ENCODE measurements at regions not wholly inside any gene's neighbourhood (a gene's known extent, or its start where the extent isn't known, plus 50 kb on each side); places are given as distances from the start of the nearest gene placed in this dataset.
"Not testable (repeated sequence)": the region's sequence is repeated elsewhere in the genome, so short reads cannot be mapped to it uniquely, and the experiment has no call there.

DNA sequence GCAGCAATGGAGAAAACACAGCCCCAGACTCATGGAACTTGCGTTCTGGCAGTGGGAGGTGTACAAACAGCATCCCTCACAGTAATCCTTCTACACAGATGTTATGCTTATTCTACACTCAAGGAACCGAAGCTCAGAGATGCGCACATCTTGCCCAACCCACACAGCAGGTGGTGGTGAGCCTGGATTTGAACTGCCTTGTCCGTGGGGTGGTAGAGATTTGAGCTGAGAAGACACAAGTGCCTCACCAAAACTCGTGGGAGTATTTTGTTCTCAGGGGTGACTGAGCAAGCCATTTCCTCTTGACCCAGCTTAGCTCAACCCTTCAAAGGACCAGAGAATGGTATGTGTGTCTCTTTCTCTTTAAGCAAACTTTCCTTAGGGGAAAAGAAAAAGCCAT lies 121.8 kb downstream of the NPIPB11 start:
- H3K4me3 ChIP-seq (ENCODE audit: low read depth, low read length); in situ Hi-C loops (cut with HindIII; ENCODE audit: low sequenced_read_pairs): not testable (repeated sequence)
- peak; percentile 26 for DNase-seq (ENCODE audit: low read depth, low spot score)

DNA sequence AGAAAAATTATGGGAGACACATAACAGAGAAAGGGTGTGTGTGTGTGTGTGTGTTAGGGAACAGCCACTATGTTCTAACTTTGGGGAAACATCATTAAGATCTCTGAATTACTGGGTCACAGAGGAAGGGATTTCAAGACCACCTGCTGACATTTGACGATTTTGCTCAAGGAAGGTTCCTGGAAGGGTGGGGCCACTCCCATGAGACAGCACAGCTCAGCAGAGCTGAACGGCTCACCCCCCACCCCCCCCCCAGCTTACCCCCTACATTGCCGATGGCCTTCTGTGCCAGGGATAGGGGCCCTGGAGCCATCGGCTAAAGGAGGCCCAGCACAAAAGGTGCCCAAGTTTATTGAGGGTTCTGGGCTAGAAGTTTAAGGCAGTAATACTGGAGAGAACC lies 122.4 kb downstream of the NPIPB11 start:
- DNase-seq (ENCODE audit: low read depth, low spot score); H3K4me3 ChIP-seq (ENCODE audit: low read depth, low read length); in situ Hi-C loops (cut with HindIII; ENCODE audit: low sequenced_read_pairs): not testable (repeated sequence)

GRCh38 chr16:29278097-29278871 lies 128.2 kb downstream of the NPIPB11 start:
- DNase-seq (ENCODE audit: low read depth, low spot score); in situ Hi-C loops (cut with HindIII; ENCODE audit: low sequenced_read_pairs): not testable (repeated sequence)

GRCh38 chr16:29276446-29276845 lies 130.1 kb downstream of the NPIPB11 start:
- H3K4me3 ChIP-seq (ENCODE audit: low read depth, low read length); in situ Hi-C loops (cut with HindIII; ENCODE audit: low sequenced_read_pairs): not testable (repeated sequence)
- peak; percentile 45 for DNase-seq (ENCODE audit: low read depth, low spot score)

More at GRCh38 chr16:29278097-29278871, 128.2 kb downstream of the NPIPB11 start:
- not testable (repeated sequence) for H3K4me3 ChIP-seq (ENCODE audit: low read depth, low read length)

GRCh38 chr16:29274055-29275035 lies 132.2 kb downstream of the NPIPB11 start:
- DNase-seq (ENCODE audit: low read depth, low spot score); H3K4me3 ChIP-seq (ENCODE audit: low read depth, low read length); in situ Hi-C loops (cut with HindIII; ENCODE audit: low sequenced_read_pairs): not testable (repeated sequence)

DNA sequence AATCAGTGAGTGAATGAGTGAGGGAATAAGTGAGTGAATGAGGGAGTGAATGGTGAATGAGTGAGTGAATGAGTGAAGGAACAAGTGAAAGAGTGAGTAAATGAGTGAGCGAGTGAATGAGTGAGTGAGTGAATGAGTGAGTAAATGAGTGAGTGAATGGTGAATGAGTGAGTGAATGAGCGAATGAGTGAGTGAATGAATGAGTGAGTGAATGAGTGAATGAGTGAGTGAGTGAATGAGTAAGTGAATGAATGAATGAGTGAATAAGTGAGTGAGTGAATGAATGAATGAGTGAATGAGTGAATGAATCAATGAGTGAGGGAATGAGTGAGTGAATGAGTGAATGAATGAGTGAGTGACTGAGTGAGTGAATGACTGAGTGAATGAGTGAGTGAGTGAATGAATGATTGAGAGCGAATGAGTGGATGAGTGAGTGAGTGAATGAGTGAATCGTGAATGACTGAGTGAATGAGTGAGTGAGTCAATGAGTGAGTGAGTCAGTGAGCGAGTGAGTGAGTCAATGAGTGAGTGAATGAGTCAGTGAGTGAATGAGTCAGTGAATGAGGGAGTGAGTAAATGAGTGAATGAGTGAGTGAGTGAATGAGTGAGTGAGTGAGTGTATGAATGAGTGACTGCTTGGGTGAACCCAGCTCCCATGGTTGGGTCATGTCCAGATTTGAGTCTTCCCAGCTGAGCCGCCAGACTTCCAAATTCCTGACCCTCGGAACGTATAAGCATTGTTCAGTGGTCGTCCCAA lies 133.0 kb downstream of the NPIPB11 start:
- H3K4me3 ChIP-seq (ENCODE audit: low read depth, low read length); in situ Hi-C loops (cut with HindIII; ENCODE audit: low sequenced_read_pairs); DNase-seq (ENCODE audit: low read depth, low spot score): not testable (repeated sequence)

GRCh38 chr16:29271721-29272675 lies 134.5 kb downstream of the NPIPB11 start:
- peak; percentile 92 for DNase-seq (ENCODE audit: low read depth, low spot score)
- in situ Hi-C loops (cut with HindIII; ENCODE audit: low sequenced_read_pairs) = not testable (repeated sequence)

GRCh38 chr16:29270923-29271322 lies 135.6 kb downstream of the NPIPB11 start:
- in situ Hi-C loops (cut with HindIII; ENCODE audit: low sequenced_read_pairs); DNase-seq (ENCODE audit: low read depth, low spot score); H3K4me3 ChIP-seq (ENCODE audit: low read depth, low read length): not testable (repeated sequence)

More at GRCh38 chr16:29271721-29272675, 134.5 kb downstream of the NPIPB11 start:
- H3K4me3 ChIP-seq (ENCODE audit: low read depth, low read length) = not testable (repeated sequence)

DNA sequence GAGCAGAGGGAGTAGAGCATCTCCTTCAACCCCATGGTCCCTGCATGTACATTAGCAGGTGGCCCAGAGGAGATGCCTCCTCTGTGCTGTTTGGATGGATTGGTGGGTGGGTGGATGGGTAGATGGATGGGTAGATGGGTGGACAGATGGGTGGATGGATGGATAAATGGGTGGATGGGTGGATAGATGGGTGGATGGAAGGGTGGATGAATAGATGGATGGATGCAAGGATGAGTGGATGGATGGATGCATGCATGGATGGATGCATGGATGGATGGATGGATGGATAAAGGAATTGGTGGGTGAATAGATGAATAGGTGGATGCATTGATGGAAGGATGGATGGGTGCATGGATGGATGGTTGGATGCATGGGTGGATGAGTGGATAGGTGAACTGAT lies 136.5 kb downstream of the NPIPB11 start:
- H3K4me3 ChIP-seq (ENCODE audit: low read depth, low read length); DNase-seq (ENCODE audit: low read depth, low spot score); in situ Hi-C loops (cut with HindIII; ENCODE audit: low sequenced_read_pairs): not testable (repeated sequence)

DNA sequence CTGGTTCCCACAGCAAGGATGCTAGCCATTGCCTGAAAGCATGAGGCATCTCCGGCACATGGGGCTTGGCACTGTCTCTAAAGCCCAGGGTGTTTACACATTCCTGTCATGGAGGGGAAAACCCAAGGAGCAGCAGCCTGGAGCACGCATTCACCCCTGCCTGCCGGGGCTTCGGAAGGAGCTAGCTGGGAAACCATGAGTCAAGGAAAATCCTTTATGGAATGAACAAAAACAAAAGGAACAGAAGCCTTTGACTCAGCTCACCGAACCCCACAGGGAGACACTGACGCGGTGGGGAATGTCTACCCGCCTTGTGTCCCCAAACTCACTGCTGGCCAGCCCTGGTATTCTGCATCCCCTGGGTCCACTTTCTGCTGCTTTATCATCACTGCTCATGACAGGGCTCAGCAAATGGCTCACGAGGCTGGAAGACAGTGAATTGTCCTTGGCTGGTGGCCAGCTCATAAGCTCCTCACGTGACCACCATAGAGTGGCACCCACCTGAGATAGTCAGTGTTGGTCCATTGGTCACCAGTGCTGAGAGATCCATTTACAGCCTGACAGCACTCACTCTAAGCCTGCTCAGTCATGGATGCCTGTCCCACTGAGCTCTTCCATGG lies 137.2 kb downstream of the NPIPB11 start:
- in situ Hi-C loops (cut with HindIII; ENCODE audit: low sequenced_read_pairs); H3K4me3 ChIP-seq (ENCODE audit: low read depth, low read length): not testable (repeated sequence)
- peak; percentile 89 for DNase-seq (ENCODE audit: low read depth, low spot score)

DNA sequence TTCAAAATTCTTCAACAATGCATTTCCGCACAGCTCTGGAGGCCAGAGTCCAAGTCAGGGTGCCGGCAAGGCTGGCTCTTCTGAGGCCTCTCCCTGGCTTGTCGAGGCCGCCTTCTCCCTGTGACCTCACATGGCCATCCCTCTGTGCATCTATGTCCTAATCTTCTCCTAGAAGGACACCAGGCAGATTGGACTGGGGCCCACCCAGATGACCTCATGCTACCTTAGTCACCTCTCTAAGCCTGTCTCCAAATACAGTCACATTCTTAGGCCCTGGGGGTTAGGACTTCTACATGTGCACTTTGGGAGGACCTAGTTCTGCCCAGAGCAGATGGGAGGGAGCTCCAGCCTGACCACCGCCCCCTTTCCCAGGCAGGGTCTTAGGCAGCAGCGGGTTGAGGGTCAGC lies 137.7 kb downstream of the NPIPB11 start:
- DNase-seq (ENCODE audit: low read depth, low spot score) = peak; percentile 85
- H3K4me3 ChIP-seq (ENCODE audit: low read depth, low read length); in situ Hi-C loops (cut with HindIII; ENCODE audit: low sequenced_read_pairs): not testable (repeated sequence)

DNA sequence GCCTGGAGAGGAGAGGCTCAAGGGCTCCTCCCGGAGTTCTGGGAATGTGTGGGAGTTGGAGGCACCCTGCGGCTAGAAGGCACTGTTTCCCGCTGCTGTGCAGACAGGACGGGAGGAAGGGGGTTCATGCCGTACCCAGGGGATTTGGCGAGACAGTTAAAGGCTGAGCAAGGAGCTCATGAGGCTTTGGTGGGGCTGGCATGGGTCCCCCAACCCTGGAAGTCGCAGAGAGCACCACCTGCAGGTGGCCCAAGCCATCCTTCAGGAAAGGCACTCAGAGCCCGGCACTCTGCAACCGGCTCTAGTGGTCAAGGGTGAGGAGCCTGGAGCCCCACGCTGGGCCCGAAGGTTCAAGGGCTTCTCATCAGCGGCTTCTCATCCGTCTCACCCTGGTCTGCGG lies 138.2 kb downstream of the NPIPB11 start:
- in situ Hi-C loops (cut with HindIII; ENCODE audit: low sequenced_read_pairs); H3K4me3 ChIP-seq (ENCODE audit: low read depth, low read length): not testable (repeated sequence)

GRCh38 chr16:29267891-29268290 lies 138.6 kb downstream of the NPIPB11 start:
- H3K4me3 ChIP-seq (ENCODE audit: low read depth, low read length); in situ Hi-C loops (cut with HindIII; ENCODE audit: low sequenced_read_pairs); DNase-seq (ENCODE audit: low read depth, low spot score): not testable (repeated sequence)

More for the DNA sequence above, 138.2 kb downstream of the NPIPB11 start:
- DNase-seq (ENCODE audit: low read depth, low spot score) = not testable (repeated sequence)

DNA sequence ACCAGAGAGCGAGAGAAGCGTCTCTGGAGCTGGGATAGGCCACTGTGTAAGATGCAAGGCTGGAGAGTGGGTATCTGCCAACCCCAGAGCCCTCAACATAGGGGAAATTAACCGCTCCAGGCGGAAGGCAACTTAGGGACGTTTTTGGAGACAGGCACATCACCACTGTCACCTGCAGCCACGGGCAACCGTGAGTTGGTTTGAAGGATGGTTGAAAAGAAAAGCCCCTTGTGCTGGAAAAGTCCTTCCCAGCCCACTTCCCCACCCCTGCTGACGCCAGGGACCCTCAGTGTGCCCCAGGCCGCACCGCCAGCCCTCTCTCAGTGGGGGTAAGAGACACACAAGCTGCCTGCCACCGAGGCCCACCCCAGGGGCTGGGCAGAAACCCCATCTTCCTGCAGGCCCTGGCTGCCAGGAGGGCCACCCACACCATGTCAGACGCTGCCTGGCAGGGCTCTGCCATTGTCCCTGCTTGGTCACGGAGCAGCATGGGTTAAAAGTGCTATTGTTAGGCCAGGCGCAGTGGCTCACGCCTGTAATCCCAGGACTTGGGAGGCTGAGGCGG lies 139.4 kb downstream of the NPIPB11 start:
- DNase-seq (ENCODE audit: low read depth, low spot score); in situ Hi-C loops (cut with HindIII; ENCODE audit: low sequenced_read_pairs); H3K4me3 ChIP-seq (ENCODE audit: low read depth, low read length): not testable (repeated sequence)

DNA sequence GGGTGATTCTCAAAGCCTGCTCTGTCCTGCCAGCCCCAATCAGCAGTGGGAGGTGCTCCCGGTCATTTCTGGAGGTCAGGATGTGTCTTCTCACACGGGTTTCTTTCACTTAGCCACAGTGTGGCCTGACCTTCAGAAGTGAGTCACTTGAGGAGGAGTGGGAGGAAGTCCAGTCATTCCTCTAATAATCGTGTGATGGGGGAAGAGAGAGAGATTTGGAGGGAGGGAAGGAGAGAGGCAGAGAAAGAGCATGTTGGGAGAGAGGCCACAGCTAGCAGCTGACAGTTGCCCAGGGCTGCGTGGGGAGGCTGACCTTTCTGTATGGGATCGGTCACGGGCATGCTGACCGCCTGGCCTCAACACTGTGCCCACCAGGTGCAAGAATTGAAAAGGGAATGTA lies 139.9 kb downstream of the NPIPB11 start:
- in situ Hi-C loops (cut with HindIII; ENCODE audit: low sequenced_read_pairs); H3K4me3 ChIP-seq (ENCODE audit: low read depth, low read length): not testable (repeated sequence)
- DNase-seq (ENCODE audit: low read depth, low spot score) = peak; percentile 88
